Spleen (tissue), 7 donors: ENCODE measurements at regions not wholly inside any gene's neighbourhood (a gene's known extent, or its start where the extent isn't known, plus 50 kb on each side); places are given as distances from the start of the nearest gene placed in this dataset.

Experiments used
- CTCF ChIP-seq, 11 experiments: fragments of 200-600 bp in 7 of 11; fragments of 450-650 bp in 4 of 11; sonication (generic) in 4 of 11; IDR thresholded peaks in 8 of 11; conservative IDR thresholded peaks in 3 of 11; 1 replicate in 7 of 11; 2 replicates in 4 of 11; pipeline versions ENCODE4 v1.4.0 to v1.8.0; 2016 to 2021; ENCODE audit warnings: antibody characterized with exemption in 11 of 11, inconsistent platforms in 4 of 11, mild to moderate bottlenecking in 1 of 11
- POLR2AphosphoS5 ChIP-seq, 3 donors: sonication (generic); formaldehyde crosslinking; IDR thresholded peaks; one replicate each; pipeline ENCODE4 v1.5.1; 2017; ENCODE audit warnings: antibody characterized with exemption in 3 of 3
- donor health status: DM: no; HTN: no; CAD: no; lungs with moderate emphysema.
- donor health status: DM: no; HTN: no; CAD: no.
- donor health status: DM: no; HTN: no; CAD: no.

- TF ChIP-seq CTCF (IDR thresholded peaks at IDR 0.05 in 8 of 11, conservative IDR thresholded peaks at IDR 0.05 in 3 of 11) (no peak), POLR2AphosphoS5 (IDR thresholded peaks at IDR 0.05) (no peak)
Measured at GRCh38 chr2:105486762-105487141, 87.9 kb upstream of the FHL2 start.
